HTR-8/SVneo (cell line): ENCODE measurements at regions not wholly inside any gene's neighbourhood (a gene's known extent, or its start where the extent isn't known, plus 50 kb on each side); places are given as distances from the start of the nearest gene placed in this dataset.
"Not testable (repeated sequence)": the region's sequence is repeated elsewhere in the genome, so short reads cannot be mapped to it uniquely, and the experiment has no call there.

Experiments
- DNase-seq: peaks from one replicate; pipeline ENCODE4 v3.0.0; 2011; ENCODE audit warnings: low spot score, mixed read lengths; ENCODE audit not compliant: insufficient read length
- FAIRE-seq: peaks from 2 replicates; lab custom pipeline; 2011; peaks lifted over from hg19 to GRCh38; lab: Jason Lieb, UNC

DNA sequence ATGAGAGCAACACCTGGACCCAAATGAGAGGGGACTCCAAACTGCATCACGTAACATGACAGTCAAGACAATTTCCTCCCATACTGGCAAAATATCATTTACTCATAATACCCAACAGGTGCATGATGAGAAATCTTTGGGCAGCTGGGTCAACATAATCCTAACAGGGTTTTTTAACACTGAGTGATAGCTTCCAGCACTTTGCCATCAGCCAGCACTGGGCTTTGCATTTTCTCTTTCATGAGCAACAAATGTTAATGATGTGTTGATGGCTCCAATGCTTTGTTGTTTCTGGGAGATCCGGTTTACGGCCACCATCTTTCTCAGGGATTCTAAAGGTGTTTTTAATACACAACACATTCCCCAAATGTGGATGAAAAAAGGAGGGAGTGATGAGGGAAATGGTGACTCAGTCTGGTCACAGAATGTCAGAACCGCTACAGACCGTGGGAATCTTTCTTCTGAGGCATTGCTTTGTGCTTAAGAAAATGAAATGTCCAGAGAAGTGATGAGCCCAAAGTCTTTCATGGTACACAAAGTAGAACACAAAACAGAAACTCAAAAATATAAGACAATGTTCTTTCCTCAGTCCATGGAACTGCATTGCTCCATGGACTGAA is 705.7 kb upstream of the IGFBP3 start:
- FAIRE-seq (no peak), DNase-seq (no peak)

DNA sequence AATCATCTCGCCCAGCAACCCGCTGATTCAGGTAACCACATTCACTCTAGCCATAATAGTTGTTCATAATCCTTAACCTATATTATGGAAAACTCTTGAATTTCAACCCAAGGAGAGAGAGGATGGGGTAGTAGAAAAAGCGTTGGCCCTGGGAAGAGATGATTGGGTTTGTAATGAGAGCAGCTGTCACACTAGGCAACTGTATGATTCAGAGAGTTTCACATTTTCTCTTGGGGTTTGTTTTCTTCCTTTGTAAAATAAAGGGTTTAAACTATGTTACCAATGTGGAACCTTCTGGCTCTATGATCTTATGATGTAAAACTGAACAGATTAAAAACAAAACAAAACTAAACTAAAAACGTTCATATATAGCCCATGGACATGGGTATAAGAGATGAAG is 705.2 kb upstream of the IGFBP3 start:
- FAIRE-seq (no peak), DNase-seq (no peak)

DNA sequence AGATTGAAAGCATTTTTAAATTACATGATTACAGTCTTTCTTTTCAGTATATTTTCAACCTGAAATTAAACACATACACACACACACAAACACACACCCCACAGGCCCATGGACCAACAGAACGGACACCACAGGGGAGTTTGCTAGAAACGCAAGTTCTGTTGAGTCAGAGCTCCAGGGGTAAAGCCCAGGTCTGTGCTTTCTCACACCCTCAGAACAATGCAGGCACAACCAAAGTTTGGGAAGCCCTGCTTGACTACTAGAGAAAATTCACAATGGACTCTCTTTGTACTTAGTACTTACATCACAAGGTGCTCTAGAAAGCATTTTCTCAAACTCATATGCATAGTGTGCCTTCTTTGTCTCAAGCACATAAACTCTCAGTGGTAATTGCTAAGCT is 704.0 kb upstream of the IGFBP3 start:
- FAIRE-seq (no peak), DNase-seq (no peak)

DNA sequence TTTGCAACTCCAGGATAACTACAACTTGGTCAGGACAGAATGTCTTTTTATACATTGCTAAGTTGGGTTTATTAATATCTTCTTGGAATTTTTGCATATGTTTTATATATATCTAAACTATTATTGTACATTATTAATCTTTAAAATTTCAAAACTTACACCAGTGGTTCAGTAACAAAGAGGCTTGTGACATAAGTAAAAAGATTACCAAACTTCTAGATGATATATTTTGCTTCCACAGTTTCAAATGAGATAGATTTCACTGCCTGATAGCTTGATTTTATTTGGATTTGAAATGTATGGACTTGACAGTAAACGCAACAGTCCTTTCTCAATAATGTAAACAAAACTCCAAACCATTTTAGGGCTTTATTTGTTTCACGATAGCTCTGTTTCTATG is 701.2 kb upstream of the IGFBP3 start:
- FAIRE-seq (no peak), DNase-seq (no peak)

DNA sequence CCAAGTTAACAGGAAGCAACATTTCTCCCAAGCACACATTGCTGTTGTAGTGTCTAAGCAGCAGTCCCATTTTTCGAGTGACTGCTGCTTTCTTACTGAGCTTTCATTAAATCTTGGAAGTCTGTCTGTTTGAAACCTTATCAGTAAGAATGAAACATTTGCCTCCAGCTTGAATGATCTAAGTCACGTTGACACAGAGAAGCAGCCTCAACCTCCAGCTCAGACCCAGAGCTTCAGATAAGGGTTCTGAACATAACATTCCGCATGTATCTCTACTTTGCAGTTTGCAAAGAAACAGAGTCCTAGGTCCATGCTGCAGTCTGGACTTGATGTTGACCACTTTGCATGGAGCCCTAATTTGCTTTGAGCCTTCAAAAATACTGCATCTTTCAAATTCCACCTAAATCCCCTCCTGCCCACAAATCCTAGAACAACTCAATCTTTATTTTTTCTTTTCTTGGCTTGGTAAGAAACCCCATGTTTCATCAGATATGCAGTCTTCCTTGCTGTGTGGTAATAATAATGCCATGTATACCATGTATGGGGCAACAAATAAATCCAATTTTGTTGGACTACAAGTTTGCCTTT is 698.7 kb upstream of the IGFBP3 start:
- FAIRE-seq: no peak
- DNase-seq: no peak

DNA sequence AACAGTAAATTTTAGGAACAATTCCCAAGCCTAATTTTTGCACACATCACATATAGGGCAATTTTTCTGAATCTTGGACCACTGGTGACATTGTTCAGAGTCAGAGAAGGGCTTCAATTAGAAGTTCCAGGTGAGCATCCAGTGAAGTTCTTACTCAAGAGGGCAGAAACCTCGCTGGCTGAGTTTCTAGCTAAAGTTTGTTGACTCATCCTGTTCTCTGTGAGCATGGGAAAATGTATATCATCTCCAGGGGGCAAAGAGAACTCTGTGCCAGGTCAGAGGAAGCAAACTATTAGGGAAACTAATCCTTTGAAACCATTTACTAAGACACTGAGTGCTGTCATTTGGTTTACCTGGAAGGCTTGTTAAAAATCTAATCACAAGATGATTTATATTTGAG is 695.6 kb upstream of the IGFBP3 start:
- no peak for FAIRE-seq
- no peak for DNase-seq

DNA sequence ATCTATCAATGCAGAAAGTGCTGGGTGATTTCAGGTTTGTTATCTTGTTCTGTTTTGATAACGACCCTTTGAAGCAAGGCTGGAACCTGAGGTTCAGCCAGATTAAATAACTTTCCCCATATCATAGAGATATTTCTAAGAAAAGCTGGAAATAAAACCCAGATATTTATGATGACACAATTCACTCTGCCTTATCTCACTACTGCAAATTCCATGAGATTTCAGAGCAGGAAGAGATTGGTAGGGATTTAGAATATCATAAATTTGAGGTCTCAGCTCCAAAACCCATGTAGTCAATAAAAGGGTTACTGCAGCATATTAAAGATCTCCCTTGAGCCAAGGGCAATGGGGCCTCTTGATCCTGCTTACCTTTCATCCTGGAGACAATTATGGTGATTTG is 692.5 kb upstream of the IGFBP3 start:
- DNase-seq: no peak
- no peak for FAIRE-seq

DNA sequence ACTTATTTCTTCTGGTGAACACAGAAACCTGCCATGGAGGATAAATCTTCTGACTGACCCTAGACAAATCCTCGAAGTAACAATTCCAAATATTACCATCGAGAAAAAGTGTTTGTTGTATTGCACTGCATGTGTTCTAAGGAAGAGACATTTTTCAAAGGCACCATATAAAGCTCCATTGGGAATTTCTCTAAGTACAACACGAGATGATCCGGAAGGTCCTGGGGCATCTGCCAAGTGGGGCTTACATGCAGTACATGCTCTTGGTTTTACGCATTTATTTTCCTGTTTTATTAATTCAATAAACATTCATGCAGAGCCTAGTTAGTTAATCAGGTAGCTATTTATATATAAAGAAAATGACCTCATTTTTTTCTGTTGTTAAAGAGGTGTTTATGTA is 692.0 kb upstream of the IGFBP3 start:
- FAIRE-seq: no peak

DNA sequence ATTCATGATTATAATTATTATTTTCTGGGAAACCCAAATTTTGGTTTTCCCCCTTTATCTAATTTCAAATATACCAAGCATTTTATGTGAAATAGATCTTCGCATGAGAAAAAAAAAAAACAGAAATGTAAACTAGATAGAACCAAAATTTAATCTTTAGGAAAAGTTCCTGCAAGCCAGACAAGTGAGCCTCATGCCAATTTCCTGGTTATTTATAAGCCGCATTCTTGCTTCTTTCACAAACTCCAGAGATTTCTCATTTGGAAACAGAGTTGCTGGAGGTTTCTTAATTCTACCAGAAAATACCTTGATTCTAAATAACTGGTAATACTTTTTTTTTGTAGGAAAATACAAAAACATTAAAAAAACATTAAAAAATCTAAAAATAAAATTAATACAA is 690.4 kb upstream of the IGFBP3 start:
- DNase-seq (no peak), FAIRE-seq (no peak)

More for the DNA sequence above, 692.0 kb upstream of the IGFBP3 start:
- DNase-seq: no peak

DNA sequence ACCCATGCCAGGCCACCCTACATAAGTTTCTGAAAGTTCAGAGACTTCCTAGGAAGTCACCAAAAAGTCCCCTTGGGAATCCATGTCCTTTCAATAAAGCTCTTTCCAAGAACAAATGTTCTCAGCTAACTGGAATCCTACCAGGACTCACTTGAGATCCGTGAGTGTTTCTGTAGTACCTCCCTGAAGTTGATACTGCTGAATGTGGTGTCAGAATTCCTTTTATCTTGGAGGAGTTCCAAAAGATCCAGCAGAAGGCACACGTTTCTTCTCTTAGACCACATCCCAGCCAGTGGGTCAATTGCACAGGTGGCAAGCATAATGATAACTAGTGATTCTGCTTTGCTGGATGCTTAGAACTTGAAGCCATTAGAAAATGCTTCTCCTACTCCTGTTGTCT is 689.7 kb upstream of the IGFBP3 start:
- FAIRE-seq: no peak
- no peak for DNase-seq

DNA sequence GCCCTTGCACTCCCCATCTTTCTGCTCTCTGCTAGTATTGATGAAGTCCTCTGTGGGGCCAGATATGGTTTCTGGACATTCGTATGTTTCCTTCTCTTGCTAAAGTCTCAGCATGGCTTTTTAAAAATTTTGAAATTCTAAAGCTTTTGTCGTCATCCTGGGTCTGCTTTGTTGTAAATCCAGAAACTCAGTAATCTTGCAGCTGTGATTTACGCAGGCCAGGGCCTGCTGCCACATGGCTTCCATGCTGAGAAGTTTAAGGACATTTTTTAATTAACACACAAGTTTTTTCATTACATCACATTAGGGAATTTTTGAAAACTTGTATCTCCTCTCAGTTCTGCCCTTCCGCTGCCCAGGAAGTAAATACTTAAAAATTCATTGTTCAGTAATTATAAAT is 686.1 kb upstream of the IGFBP3 start:
- FAIRE-seq: no peak
- DNase-seq: no peak

DNA sequence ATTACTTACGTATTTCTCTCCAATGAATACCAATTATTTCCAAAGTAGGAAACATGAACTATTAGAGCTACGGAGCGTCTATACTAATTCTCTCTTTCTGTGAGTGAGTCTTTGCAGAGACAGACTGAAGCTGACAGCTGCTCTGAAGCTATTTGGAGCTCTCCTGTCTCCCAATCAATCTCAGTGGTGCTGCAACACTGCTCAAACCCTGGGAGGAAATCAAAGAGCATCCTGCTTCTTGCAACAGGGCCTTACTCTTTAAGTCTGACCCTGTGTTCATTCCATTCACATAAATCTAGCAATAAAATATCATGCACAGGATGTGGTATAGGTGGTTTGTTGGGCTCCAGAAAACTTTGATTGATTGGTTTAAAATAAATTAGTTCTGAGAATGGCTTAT is 685.7 kb upstream of the IGFBP3 start:
- no peak for FAIRE-seq
- DNase-seq: no peak

DNA sequence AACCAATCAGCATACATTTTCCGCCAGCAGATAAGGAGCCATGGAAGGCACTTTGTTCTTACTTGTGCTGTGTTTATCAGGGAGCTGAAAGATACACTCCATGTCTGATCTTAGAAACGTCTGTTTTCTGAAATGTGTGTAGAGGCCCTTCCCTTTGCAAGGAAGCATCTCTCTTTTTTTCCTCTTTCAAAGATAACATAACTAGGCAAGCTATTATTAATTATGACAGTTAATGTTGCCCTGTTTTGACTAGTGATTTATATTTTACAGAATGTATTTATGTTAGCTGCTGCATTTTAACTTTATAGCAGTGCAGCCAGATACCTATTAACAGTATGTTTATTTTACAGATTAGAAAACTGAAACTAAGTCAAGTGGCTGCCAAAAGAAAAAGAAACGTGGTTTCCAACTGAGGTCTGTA is 683.2 kb upstream of the IGFBP3 start:
- no peak for DNase-seq
- FAIRE-seq: no peak

DNA sequence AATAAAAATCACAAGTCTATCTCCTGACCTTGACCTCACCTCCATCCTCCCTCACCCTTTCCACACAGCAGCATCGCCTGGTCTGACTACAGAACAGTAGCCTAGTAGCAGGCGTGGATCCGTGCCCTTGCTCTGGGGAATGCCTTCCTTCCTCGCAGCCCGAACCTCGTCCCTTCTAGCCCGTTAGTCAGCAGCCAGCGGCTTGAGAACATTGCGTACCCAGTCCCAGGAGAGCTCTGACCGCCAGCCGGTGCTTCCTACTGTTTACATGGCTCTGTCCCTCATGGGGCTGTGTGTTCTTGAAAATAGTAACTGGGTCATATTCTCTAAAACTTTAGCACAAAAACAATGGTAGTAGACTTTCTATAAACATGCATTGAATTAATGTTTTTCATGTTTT is 682.7 kb upstream of the IGFBP3 start:
- FAIRE-seq (no peak), DNase-seq (no peak)

DNA sequence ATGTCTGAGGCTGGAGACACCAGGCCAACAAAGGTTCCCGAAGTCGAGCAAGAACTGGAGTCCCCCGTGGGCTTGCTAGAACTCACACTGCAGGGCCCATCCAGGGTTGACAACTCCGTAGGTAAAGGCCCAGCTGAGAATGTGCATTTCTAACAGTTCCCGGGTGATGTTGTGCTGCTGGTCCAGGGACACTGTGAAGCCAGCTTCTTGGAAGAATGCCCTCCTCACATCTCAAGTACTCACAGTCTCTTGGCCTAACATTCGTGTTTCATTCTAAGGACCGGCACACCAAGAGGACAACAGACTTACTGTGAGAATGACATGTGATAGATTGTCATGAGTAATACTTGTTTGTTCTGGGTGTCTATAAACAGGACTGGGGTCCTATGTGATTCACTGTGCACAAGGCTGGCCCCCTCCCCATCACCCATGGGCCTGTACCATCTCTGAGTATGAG is 682.3 kb upstream of the IGFBP3 start:
- no peak for DNase-seq
- FAIRE-seq: peak; percentile 40

DNA sequence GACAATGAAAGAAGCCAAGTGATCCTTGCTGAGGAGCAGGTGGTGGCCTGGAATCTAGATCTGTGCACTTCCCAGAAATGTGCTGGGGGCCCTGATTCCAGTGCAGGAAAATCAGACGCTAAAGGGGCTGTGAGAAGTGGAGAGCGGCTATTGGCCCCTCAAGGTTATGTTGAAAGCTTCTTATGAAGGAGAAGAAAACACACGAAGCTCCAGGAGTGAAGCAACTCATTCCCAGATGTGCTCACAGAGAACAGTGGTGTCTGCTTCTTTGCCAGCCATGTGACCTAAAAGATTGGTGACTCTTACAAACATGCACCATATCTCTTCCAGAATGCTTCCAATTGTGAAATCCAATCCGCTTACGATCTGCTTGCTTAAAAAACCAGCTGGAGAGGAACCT is 679.3 kb upstream of the IGFBP3 start:
- no peak for DNase-seq

DNA sequence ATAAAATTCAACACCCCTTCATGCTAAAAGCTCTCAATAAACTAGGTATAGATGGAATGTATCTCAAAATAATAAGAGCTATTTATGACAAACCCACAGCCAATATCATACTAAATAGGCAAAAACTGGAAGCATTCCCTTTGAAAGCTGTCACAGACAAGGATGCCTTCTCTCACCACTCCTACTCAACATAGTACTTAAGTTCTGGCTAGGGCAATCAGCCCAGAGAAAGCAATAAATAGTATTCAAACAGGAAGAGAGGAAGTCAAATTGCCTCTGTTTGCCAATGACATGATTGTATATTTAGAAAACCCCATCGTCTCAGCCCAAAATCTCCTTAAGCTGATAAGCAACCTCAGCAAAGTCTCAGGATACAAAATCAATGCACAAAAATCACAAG is 673.8 kb upstream of the IGFBP3 start:
- FAIRE-seq: not testable (repeated sequence)

More for the DNA sequence above, 679.3 kb upstream of the IGFBP3 start:
- no peak for FAIRE-seq

DNA sequence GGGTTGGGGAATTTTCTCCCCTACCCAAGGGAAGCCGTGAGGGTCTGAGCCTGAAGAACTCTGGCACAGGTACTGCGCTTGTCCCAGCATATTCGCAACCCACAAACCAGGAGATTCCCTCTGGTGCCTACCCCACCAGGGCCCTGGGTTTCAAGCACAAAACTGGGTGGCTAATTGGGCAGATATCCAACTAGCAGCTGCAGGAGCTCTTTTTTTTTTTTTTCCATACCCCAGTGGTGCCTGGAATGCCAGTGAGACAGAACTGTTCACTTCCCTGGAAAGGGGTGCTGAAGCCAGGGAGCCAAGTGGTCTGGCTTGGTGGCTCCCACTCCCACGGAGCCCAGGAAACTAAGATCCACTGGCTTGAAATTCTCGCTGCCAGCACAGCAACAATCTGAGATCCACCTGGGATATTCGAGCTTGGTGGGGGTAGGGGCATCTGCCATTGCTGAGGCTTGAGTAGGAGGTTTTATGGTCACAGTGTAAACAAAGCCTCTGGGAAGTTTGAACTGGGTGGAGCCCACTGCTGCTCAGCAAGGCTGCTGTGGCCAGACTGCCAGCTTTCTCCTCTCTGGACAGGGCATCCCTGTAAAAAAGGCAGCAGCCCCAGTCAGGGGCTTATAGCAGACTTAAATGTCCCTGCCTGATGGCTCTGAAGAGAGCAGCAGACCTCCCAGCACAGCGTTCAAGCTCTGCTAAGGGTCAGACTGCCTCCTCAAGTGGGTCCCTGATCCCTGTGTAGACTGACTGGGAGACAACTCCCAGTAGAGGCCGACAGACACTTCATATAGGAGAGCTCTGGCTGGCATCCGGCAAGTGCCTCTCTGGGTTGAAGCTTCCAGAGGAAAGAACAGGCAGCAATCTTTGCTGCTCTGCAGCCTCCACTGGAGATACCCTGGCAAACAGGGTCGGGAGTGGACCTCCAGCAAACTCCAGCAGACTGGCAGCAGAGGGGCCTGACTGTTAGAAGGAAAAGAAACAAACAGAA is 670.1 kb upstream of the IGFBP3 start:
- not testable (repeated sequence) for DNase-seq

More for the DNA sequence above, 673.8 kb upstream of the IGFBP3 start:
- DNase-seq: not testable (repeated sequence)

DNA sequence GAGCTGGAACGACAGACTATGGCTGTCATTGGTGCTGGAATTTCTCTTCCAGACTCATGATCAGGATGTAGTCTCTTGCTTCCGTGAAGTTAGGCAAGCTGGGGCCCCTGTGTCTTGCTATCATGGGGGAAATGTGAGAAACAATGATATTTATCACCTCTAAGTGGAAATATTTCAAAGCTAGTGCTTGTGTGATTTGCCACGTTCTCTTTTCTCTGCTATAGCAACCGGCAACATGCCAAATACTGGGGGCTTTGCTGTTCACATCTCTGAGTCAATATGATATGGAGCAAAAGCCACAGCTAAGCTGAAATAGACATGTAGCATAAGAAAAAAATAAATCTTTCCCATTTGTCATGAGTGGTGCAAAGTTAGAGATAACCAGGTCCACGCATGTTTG is 668.2 kb upstream of the IGFBP3 start:
- FAIRE-seq: no peak

More for the DNA sequence above, 670.1 kb upstream of the IGFBP3 start:
- FAIRE-seq: not testable (repeated sequence)

DNA sequence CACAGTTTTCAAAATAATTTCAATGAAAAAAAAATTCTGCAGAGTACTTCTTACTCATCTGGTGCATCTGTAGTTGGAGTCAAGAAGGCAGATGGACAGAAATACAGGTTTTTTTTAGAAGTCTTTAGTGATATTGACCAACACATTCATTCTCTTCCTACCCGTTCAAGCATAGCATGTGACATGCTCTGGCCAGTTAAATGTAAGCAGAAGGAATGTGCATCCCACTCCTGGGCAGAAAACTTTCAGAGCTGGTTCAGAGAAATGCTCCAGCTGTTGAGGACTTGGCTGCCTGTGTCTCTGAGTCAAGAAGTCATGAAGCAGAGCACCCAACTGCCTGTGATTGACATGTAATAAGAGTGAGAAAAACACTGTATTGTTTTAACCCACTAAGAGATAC is 665.3 kb upstream of the IGFBP3 start:
- FAIRE-seq (no peak), DNase-seq (no peak)

More for the DNA sequence above, 668.2 kb upstream of the IGFBP3 start:
- DNase-seq: no peak

DNA sequence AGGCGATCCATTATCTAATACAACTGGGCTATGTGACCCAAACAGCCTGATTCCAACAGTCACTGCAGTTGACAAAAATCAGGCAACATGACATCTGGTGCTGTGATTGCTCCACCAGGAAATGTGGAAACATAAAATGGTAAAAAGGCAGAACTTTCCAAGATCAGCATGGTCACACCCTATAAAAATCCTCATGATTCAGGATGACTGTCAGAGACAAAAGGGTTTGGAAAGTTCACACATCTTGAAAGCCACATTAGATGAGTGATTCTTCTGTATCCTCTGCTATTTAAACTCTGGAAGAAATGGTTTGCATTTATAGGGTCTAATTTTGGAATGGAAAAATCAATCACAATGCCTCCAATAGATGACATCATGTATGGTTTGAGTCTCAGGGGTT is 662.6 kb upstream of the IGFBP3 start:
- FAIRE-seq (no peak), DNase-seq (no peak)
